GM23248 (cell line): ENCODE measurements at regions not wholly inside any gene's neighbourhood (a gene's known extent, or its start where the extent isn't known, plus 50 kb on each side); places are given as distances from the start of the nearest gene placed in this dataset.

Source experiments
- DNase-seq: peaks from one replicate; pipeline ENCODE4 v3.0.0-alpha.2; 2015
- H2AFZ ChIP-seq: fragments of 200-600 bp; sonication (generic); 2 replicates; pipeline ENCODE4 v1.6.1; 2016; ENCODE audit warnings: antibody characterized with exemption
- H3F3A ChIP-seq: fragments of 200-600 bp; sonication (generic); 2 replicates; pipeline ENCODE4 v1.6.1; 2016; ENCODE audit warnings: mild to moderate bottlenecking, antibody characterized with exemption, mixed run types; ENCODE audit not compliant: insufficient read depth
- H3K27ac ChIP-seq: fragments of 200-600 bp; sonication (generic); 2 replicates; pipeline ENCODE4 v1.5.1; 2016; ENCODE audit warnings: mild to moderate bottlenecking
- H3K27me3 ChIP-seq: fragments of 200-600 bp; sonication (generic); replicated peaks from 2 replicates; pipeline ENCODE4 v1.6.1; 2016; ENCODE audit warnings: mild to moderate bottlenecking; ENCODE audit not compliant: insufficient read depth
- H3K36me3 ChIP-seq: fragments of 200-600 bp; sonication (generic); 2 replicates; pipeline ENCODE4 v1.6.1; 2016; ENCODE audit warnings: low read depth, mild to moderate bottlenecking
- H3K4me1 ChIP-seq: fragments of 200-600 bp; sonication (generic); 2 replicates; pipeline ENCODE4 v1.6.1; 2016; ENCODE audit warnings: mild to moderate bottlenecking; ENCODE audit not compliant: insufficient read depth
- H3K4me2 ChIP-seq: fragments of 200-600 bp; sonication (generic); one replicate; pipeline ENCODE4 v1.6.1; 2016; ENCODE audit warnings: mild to moderate bottlenecking; ENCODE audit not compliant: unreplicated experiment
- H3K4me3 ChIP-seq: fragments of 200-600 bp; sonication (generic); 2 replicates; pipeline ENCODE4 v1.5.1; 2016; ENCODE audit warnings: mild to moderate bottlenecking
- H3K79me2 ChIP-seq: fragments of 200-600 bp; sonication (generic); 2 replicates; pipeline ENCODE4 v1.6.1; 2016; ENCODE audit warnings: mild to moderate bottlenecking; ENCODE audit not compliant: insufficient read depth
- H3K9ac ChIP-seq: fragments of 200-600 bp; sonication (generic); 2 replicates; pipeline ENCODE4 v1.6.1; 2016; ENCODE audit warnings: mild to moderate bottlenecking
- H3K9me2 ChIP-seq: fragments of 200-600 bp; sonication (generic); 2 replicates; pipeline ENCODE4 v1.6.1; 2016; ENCODE audit warnings: mixed run types, mild to moderate bottlenecking, moderate library complexity; ENCODE audit not compliant: insufficient read depth
- H3K9me3 ChIP-seq: fragments of 200-600 bp; sonication (generic); one replicate; pipeline ENCODE4 v1.6.1; 2017; ENCODE audit warnings: low read depth
- H4K20me1 ChIP-seq: fragments of 200-600 bp; sonication (generic); 2 replicates; pipeline ENCODE4 v1.6.0; 2016; ENCODE audit not compliant: insufficient read depth
- EZH2 ChIP-seq: fragments of 200-600 bp; sonication (generic); IDR thresholded peaks from 2 replicates; pipeline ENCODE4 v1.6.1; 2018; ENCODE audit warnings: antibody characterized with exemption, mild to moderate bottlenecking; ENCODE audit not compliant: insufficient read depth, poor library complexity, severe bottlenecking
- EZH2phosphoT487 ChIP-seq: fragments of 200-600 bp; sonication (generic); IDR thresholded peaks from 2 replicates; pipeline ENCODE4 v1.6.1; 2018; ENCODE audit warnings: antibody characterized with exemption, moderate library complexity, mild to moderate bottlenecking, low read depth; ENCODE audit not compliant: insufficient read depth
- WGBS, 2 experiments: methylation state at CpG; one replicate each; pipeline ENCODE4 v1.1.6; 2015 to 2017; ENCODE audit warnings: low lambda C conversion rate in 2 of 2, low coverage in 1 of 2; ENCODE audit errors: missing lambda C conversion rate in 2 of 2; 5-methylcytosine and 5-hydroxymethylcytosine counted together
- in situ Hi-C: fragments of 300-500 bp; cut with MboI; formaldehyde crosslinking; loops from 2 replicates; pipeline ENCODE4 v1.15.0; 2020

- WGBS, 2 experiments, result 12 to 20% methylated on average over 2 of the region's 2 CpGs
- H3K79me2 ChIP-seq, result no peaks in the 10 kb centered on the region
- DNase-seq, result no peak
- no peaks in the 10 kb centered on the region for H3K27me3 ChIP-seq
- H3K9me3 ChIP-seq, result no peaks in the 10 kb centered on the region
- no peak overlapping the region for H3K4me3 ChIP-seq
- no peaks in the 10 kb centered on the region for H3K36me3 ChIP-seq
- H3K4me1 ChIP-seq, result no peaks in the 10 kb centered on the region
- H3F3A ChIP-seq, result no peaks in the 10 kb centered on the region
- H3K4me2 ChIP-seq, result no peak overlapping the region
- H4K20me1 ChIP-seq, result no peaks in the 10 kb centered on the region
- no peak overlapping the region for H3K9ac ChIP-seq
- no peak for TF ChIP-seq EZH2
- no peak for TF ChIP-seq EZH2phosphoT487
- no peak overlapping the region for H2AFZ ChIP-seq
- H3K9me2 ChIP-seq, result no peaks in the 10 kb centered on the region
- in situ Hi-C loops, result no loop called here
- no peak overlapping the region for H3K27ac ChIP-seq
Observed at GRCh38 chr4:157754410-157754809, 418.4 kb downstream of the GASK1B start.

GRCh38 chr4:157751631-157752030 lies 421.2 kb downstream of the GASK1B start:
- Histone ChIP-seq H3K9me2 (no peaks in the 10 kb centered on the region), H3K36me3 (no peaks in the 10 kb centered on the region), H2AFZ (no peak overlapping the region), H3K4me2 (no peak overlapping the region), H3K4me3 (no peak overlapping the region), H3K9ac (no peak overlapping the region), H3K9me3 (no peaks in the 10 kb centered on the region), H3K79me2 (no peaks in the 10 kb centered on the region), H3K27ac (no peak overlapping the region), H3K4me1 (no peaks in the 10 kb centered on the region), H3F3A (no peaks in the 10 kb centered on the region), H3K27me3 (no peaks in the 10 kb centered on the region), H4K20me1 (no peaks in the 10 kb centered on the region)
- no peak for TF ChIP-seq EZH2
- TF ChIP-seq EZH2phosphoT487, result no peak
- no peak for DNase-seq
- in situ Hi-C loops, result no loop called here
- WGBS, 2 experiments, result 8 to 17% methylated on average over 2 of the region's 2 CpGs

- Histone ChIP-seq H3K9me2 (no peaks in the 10 kb centered on the region), H3K27ac (no peak overlapping the region), H3K4me2 (no peak overlapping the region), H3K4me3 (no peak overlapping the region), H3F3A (no peaks in the 10 kb centered on the region), H3K9ac (no peak overlapping the region), H3K9me3 (no peaks in the 10 kb centered on the region), H3K79me2 (no peaks in the 10 kb centered on the region), H2AFZ (no peak overlapping the region), H3K27me3 (no peaks in the 10 kb centered on the region), H3K4me1 (no peaks in the 10 kb centered on the region), H4K20me1 (no peaks in the 10 kb centered on the region), H3K36me3 (no peaks in the 10 kb centered on the region)
- TF ChIP-seq EZH2 (no peak), EZH2phosphoT487 (no peak)
- in situ Hi-C loops, result no loop called here
- no peak for DNase-seq
- WGBS, 2 experiments, result 3 to 4% methylated on average over 1 of the region's 1 CpG
Observed at GRCh38 chr4:157741642-157742041, 431.2 kb downstream of the GASK1B start.

GRCh38 chr4:157739242-157739641 lies 433.6 kb downstream of the GASK1B start:
- Histone ChIP-seq H3K4me2 (no peak overlapping the region), H3K4me1 (no peaks in the 10 kb centered on the region), H3K27ac (no peak overlapping the region), H3K9ac (no peak overlapping the region), H3K27me3 (no peaks in the 10 kb centered on the region), H3K4me3 (no peak overlapping the region), H4K20me1 (no peaks in the 10 kb centered on the region), H3K79me2 (no peaks in the 10 kb centered on the region), H3F3A (no peaks in the 10 kb centered on the region), H3K9me3 (no peaks in the 10 kb centered on the region), H3K36me3 (no peaks in the 10 kb centered on the region), H2AFZ (no peak overlapping the region), H3K9me2 (no peaks in the 10 kb centered on the region)
- no peak for TF ChIP-seq EZH2
- TF ChIP-seq EZH2phosphoT487, result no peak
- in situ Hi-C loops, result no loop called here
- peak; percentile 3 for DNase-seq
- WGBS, 2 experiments, result 19% methylated on average over 2 of the region's 2 CpGs

- Histone ChIP-seq H4K20me1 (no peaks in the 10 kb centered on the region), H3K9me3 (no peaks in the 10 kb centered on the region), H3K9me2 (no peaks in the 10 kb centered on the region), H3K4me3 (no peak overlapping the region), H3F3A (no peaks in the 10 kb centered on the region), H3K36me3 (no peaks in the 10 kb centered on the region), H3K27me3 (no peaks in the 10 kb centered on the region), H3K4me1 (no peaks in the 10 kb centered on the region), H2AFZ (no peak overlapping the region), H3K4me2 (no peak overlapping the region), H3K27ac (no peak overlapping the region), H3K79me2 (no peaks in the 10 kb centered on the region), H3K9ac (no peak overlapping the region)
- in situ Hi-C loops, result no loop called here
- 8 to 18% methylated on average over 3 of the region's 3 CpGs for WGBS, 2 experiments
- TF ChIP-seq EZH2phosphoT487 (no peak), EZH2 (no peak)
- DNase-seq, result no peak
Observed at GRCh38 chr4:157728215-157728614, 444.6 kb downstream of the GASK1B start.
